Stimulated activated CD8-positive, alpha-beta memory T cell treated with anti-CD3 and anti-CD28 coated beads, Interleukin-15, amount 100 ng/mL, for 48 hours (primary cell): ENCODE measurements at regions not wholly inside any gene's neighbourhood (a gene's known extent, or its start where the extent isn't known, plus 50 kb on each side); places are given as distances from the start of the nearest gene placed in this dataset.

ENCODE experiments used
- DNase-seq, 2 donors: peaks; one replicate each; pipeline ENCODE4 v3.0.0-alpha.2; 2020; ENCODE audit warnings: low read depth in 2 of 2

DNA sequence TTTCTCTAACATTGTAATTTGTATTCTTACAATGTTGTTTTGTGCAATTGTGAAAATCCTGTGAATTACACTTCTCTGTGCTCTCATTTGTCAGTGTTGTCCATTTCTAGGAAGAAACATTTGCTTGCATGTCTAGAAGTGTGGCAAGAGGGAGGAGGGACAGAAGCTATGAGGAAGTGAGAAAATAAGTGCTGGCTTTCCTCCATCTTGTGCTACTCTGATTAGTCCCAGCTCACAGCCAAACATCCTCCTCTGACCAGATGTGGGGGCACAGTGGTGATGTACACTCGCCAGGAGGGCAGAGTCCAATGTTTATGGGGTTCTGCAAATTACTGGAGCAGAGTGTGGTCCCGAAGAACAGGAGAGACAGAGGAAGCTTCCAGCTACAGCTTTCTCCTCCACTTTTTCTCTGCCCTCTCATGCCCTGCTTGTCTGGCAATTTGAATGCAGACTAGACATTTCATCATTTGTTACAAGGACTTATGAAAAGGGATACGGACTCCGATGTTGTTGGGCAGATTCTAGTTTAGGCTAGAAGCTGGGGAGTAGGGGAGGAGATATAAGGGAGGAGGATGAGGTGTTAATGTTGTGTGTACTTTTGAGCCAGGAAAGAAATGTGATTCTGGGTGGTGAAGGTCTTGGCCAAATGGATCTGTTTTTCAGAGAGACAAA is 131.0 kb upstream of the C1GALT1 start:
- DNase-seq: no peak

DNA sequence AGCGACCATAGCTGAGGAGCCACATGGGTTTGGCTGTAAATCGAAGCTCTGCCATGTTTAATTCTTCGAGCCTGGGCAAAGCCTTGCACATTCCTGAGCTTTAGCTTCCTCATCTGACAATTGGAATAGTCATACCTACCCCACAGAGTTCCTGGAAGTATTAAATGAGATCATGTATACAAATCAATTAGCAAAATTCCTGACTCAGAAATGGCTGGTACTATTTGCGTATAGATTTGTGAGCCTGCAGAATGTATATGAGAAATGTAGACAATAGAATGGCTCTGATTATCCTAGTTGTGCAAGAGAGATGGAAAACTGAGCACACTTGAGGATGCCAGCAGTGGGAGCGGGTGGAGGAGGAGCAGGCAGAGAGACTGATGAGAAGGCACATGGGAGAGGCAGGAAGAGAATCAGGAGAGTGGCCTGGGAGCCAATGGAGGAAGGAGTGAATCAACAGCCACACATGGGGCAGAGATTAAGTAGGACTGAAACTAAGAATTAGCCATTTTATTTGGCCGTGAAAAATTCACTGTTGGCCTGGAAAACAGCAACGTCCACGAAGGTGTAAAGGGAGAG is 128.0 kb upstream of the C1GALT1 start:
- DNase-seq: no peak

DNA sequence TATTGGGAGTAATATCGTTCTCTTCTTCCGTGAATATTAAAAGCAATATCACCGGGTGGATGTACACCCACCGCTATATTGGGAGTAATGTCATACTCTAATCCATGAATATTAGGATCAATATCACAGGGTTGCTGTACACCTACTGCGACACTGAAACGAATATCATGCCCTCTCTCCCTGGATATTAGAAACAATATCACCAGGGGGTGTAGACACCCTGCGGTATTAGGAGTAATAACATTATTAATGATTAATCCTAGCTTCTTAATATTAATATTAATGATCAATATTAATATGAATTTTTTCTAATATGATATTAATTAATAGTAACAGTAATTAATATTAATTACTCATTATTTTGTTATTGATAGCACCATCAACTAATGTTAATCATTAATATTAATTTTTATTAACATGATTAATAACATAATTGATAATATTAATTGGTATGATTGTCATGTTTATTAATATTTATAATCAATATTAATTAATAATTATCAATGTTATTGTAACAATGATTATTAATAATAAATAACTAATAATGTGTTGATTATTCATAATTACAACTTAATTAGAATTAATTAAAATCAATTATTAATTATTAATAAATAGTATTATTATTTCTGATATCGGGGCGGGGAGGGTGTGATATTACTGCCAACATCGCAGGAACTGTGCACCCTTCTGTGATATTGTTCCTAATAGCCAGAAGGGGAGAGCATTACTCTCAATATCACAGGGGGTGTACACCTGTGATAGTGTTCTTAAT is 121.3 kb upstream of the C1GALT1 start:
- no peak for DNase-seq

DNA sequence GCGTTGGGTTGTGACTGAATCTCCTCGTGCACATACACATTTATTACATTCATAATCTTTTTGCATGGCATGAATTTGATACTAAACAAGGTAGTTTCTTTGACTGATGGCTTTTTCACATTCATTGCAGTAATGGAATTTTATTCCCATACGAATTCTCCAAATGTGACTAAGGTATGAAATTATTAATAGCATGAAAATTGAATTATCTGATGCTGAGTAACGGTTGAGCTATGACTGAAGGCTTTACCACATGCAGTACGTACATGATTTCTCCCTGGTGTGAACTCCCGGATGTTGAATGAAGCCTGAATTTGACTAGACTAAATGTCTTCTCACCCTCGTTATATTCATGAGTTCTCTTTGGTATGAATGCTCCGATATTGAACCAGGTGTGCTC is 104.4 kb upstream of the C1GALT1 start:
- no peak for DNase-seq

DNA sequence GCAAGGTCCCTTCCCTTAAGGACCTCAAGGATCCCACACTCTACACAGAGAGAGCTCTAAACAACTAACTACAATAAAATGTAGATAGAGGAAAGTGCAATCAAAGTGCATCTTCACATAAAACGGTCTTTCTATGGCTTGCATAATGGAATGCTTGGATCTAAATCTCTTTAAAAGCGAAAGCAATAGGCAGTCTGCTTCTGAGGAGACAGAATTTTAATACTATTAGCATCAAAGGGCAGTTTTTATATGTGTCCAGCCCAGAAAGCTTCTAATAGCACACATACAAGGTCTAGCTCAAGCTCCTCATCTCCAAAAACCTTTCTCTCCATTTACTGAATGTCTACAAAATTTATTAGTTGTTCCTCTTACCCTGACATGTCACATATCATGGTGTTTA is 101.5 kb upstream of the C1GALT1 start:
- DNase-seq: no peak

DNA sequence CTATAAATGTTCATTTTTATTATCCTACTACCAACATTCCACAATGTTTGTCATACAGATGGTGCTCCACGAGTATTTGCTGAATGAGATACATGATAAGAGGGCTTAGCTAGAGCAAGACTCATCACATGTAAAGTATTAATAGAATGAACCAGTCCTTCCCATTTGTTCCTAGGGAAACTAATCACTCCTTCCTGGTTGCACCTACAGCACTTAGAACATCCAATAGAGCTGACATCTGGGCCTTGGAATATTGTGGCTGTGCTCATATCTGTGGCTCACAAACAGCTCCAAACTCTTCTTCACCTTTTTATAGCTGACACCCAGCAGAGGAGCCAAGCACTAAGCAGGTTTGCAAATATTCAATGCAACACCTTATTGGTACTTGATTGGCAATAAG is 91.9 kb upstream of the C1GALT1 start:
- no peak for DNase-seq

DNA sequence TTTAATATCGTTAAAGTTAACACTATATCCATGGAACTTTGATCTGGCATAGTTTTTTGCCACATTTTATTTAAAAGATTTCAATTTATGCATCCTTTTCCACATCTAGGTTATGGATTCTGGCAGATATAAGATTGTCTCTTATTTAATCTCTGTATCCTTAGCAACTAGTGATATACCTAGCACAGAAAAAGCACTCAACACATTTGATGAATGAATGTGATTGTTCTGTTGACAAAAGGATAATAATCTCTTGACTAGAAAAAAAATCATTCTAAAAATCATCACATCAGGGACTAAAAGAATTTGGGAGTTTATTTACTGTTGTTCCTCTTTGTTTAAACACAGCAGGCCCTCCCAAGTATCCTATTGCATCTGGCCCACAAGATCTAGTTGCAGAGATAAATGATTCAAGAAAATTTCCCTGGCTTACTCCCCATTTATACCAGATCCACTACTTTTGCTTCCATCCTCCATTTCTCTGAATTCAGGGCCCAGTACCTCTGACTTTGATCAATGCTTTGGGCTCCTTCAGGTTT is 84.0 kb upstream of the C1GALT1 start:
- no peak for DNase-seq

DNA sequence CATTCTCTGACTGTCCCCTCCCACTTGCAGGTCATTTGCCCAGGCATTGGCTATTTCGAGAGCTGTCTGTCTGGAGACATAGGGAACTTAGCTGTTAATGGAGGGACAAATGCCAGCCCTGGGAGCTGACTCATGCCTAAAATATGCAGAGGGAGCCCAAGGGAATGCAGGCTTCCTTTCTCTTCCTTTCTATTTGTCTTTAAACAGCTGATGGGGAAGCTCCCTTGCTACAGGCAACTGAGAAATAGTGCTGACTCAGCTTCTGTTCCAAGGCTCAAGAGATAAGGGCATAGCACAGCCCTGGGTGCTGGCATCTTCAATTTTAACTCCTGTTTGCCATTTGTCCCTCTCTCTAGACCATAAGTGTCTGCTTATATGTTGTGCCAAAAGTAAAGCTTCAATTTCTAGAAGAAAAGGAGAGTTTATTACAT is 82.7 kb upstream of the C1GALT1 start:
- no peak for DNase-seq

DNA sequence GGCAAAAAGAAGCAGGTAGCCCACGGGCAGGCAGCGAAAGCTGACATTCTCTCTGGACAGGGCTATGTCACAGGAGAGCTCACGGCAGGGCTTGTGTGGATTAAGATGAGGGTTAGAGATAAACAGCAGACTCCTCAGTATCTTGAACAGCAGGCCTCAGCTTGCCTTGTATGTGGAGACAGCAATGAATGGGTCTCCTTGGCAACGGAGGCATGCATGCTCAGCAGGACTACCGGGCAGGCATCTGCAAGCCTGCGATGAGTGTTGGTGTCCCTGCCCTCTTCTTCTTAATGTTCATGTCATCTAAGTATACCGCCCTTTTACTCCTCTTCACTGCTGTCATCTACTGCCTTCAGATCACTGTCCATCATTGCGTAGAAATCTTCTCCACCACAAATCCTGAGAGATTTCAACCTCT is 81.9 kb upstream of the C1GALT1 start:
- no peak for DNase-seq

DNA sequence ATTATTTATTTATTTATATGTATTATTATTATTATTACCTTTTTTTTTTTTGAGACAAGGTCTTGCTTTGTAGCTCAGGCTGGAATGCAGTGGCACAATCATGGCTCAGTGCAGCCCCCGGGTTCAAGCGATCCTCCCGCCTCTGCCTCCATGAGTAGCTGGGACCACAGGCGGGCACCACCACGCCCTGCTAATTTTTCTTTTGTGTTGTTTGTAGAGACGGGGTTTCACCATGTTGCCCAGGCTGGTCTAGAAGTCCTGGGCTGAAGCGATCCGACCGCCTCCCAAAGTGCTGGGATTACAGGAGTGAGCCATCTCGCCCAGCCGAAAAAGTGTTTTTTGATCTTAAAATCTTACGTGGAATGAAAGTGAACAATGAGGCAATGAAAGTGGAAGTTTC is 79.4 kb upstream of the C1GALT1 start:
- DNase-seq: no peak

DNA sequence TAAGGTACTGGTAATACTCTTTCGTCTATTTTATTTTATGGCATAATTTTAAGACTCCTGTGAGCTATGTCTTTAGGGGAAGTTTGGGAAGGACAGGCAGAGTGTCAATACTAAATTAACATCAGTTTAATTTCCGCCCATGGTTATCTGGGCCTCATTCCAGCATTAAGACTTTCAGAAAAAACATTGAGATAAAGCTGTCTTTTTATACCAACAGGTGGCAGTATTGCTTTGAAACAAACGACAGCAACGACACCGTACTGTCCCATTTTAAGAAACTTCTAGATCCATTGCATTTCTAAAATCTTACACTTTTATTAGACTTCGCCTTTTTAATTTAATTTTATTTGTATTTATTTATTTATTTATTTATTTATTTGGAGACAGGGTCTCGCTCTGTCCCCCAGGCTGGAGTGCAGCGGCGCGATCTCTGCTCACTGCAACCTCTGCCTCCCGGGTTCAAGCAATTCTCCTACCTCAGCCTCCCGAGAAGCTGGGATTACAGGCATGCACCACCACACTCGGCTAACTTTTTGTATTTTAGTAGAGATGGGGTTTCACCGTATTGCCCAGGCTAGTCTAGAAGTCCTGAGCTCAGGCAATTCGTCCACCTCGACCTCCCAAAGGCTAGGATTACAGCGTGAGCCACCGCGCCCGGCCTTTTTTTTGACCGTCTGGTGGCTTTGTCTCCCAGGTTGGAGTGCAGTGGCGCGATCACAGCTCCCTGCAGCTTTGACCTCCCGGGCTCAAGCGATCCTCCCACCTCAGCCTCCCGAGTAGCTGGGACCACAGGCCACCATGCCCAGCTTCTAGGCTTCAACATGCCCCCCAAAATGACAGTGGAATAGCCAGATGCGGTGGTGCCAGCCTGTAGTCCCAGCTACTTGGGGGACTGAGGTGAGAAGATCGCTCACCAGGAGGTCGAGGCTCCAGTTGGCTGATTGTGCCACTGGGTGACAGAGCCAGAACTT is 78.7 kb upstream of the C1GALT1 start:
- DNase-seq: no peak

DNA sequence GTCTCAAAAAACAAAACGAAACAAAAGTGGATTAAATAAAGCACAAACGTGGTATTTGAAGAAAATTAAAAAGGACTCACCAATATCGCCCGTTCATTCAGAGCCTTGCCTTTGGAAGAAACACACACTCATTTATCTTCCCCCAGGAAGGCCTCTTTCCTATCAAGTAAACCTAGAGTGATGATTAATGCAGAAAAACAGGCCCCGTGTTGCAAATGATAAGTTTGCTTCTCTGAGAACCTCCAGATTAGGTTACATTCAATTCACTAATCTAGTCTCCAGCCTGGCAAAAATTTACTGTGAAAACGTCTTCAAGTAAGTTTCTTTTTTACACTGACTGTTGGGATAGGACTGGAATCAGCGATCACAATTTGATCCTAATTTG is 78.0 kb upstream of the C1GALT1 start:
- DNase-seq: no peak

DNA sequence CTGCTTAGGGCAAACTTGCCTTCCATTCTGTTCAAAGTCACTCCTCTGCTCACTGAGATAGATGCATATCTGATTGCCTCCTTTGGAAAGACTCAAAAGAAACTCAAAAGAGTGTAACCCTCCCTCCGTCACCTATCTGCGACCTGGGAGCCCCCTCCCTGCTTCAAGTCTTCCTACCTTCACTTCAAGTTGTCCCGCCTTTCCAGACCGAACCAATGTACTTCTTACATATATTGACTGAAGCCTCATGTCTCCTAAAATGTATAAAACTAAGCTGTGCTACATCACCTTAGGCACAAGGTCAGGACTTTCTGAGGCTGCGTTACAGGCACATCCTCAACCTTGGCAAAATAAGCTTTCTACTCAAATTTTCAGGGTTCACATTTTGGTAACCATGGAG is 77.4 kb upstream of the C1GALT1 start:
- DNase-seq: no peak

DNA sequence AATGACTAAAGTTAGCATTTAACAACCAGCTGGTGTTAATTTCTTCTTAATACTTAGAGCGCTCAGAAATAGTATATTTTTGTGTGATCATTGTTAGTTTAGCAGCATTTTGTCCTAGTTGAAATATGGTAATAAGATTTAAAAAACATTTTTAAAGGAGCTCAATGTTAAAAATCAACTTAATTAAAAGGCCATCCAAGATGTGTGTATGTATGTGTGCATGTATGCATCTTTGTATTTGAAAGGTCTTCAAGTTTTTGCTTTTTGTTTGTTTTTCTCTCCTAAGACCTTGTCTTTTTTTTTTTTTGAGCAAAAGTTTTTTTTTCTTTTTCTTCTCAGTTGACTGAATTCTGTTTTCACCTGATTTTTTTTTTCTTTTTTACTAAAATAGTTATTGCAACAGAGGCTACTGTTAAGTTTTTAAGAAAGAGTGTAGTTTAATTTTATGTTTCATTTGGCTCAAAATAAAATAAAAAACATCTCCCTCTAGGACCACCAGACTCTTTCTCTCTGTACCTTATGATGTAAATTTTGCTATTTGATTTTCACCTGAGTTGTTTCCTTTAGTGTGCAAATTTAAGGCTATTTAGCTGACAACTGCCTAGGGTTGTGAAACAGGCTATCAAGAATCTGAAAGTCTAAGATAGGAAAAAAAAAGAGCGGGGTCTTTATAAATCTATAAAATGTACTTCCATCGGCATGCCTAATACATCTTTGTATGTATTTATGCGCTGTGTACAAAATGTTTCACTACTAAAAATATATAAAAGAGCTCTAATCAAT is 76.4 kb upstream of the C1GALT1 start:
- DNase-seq: no peak

DNA sequence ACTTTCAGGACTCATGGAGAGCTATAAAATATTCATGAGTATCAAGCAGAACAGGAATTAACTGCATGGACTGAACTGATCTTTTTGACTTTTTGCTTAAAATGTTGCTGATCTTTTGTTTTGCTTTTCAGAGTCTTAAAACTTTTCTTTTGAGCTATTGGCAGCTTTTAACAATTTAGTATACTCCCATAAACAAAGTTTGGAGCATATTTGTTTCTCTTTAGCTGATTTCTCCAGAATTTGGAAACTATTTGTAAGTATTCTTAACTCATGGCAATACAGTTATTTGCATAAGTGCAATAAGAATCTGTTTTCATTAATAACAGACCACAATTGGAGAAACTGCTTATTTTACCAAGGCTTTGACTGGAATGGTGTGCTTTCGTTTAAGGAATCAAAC is 73.4 kb upstream of the C1GALT1 start:
- no peak for DNase-seq

DNA sequence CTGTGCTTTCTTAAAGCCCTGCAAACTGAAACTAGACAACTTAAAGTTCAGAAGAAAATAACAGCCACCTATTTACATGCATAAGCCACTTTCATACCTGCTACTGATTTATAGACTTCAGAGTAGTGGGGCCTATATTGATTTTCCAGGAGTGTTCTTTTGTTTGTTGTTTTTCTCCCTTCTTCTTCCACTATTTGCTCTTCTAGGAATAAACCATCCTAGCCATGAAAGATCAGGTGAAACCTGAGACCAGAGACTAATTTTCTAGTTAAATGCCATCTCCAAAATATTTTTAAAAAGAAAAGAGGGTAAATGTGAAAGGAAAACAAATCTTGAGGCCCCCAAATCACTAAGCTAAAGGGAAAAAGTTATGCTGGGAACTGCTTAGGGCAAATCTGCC is 72.4 kb upstream of the C1GALT1 start:
- no peak for DNase-seq

DNA sequence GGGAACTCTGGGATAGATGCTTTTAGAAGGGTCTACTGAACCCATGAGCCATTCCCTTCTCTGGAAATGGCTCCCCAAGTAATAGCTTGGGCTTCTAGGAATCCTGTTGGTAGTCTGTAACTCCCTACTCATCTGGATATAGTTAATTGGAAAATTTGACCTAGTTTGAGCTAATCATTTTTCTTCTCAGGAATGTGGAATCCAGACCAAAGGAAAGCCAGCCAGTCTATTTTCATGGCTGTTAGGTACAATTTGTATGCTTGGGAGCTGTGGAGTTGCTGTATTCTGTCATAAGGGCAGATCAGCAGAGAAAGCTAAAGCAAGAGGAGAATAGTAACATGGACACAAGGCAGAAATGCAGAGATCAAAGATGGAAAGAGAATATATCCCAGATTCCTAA is 71.6 kb upstream of the C1GALT1 start:
- no peak for DNase-seq

DNA sequence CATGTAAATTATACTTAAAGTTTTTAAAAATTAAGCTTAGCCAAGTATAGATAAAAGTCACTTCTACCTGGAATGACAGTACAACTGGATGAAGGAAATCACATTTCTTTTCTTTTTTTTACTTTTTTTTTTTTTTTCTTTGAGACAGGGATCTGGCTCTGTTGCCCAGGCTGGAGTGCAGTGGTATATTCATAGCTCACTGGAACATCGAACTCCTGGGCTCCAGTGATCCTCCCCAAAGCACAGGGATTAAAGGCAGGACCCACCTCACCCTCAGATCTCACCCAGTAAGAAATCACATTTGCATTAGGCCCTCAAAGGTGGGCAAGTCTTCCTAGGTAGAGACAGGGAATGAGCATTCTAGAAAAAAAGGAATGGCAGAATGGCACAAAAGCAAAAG is 69.5 kb upstream of the C1GALT1 start:
- no peak for DNase-seq

DNA sequence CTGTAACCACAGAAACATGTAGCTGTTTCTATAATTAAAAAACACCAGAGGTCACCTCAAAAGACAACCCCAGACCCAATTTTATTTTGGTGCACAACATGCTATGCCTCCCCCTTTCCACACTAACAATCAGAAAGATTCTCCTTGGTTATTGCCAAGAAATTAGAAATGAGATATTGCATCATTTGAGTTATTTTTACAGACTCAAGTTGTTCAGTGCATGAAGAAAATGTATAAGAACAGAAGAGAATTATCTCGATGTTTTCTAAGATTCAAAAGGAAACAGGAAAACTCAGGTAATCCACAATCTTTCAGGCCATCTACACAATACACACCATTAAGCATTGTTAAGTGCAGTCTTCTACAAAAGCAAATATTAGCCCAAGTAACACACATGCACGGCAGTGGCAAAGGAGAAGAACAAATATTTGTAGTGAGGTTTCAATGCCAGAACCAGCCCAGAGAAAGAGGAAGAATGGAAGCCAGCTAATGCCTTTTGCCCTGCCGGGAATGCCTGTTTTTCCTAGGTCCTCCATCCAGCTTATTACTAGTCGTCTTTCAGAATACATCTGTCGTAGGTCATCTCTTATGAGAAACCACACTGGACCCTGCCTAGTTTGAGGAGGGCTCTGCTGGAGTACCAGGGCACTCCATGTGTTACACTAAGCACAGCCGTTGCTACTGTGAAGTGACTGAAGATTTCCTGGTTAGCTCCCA is 67.6 kb upstream of the C1GALT1 start:
- no peak for DNase-seq

DNA sequence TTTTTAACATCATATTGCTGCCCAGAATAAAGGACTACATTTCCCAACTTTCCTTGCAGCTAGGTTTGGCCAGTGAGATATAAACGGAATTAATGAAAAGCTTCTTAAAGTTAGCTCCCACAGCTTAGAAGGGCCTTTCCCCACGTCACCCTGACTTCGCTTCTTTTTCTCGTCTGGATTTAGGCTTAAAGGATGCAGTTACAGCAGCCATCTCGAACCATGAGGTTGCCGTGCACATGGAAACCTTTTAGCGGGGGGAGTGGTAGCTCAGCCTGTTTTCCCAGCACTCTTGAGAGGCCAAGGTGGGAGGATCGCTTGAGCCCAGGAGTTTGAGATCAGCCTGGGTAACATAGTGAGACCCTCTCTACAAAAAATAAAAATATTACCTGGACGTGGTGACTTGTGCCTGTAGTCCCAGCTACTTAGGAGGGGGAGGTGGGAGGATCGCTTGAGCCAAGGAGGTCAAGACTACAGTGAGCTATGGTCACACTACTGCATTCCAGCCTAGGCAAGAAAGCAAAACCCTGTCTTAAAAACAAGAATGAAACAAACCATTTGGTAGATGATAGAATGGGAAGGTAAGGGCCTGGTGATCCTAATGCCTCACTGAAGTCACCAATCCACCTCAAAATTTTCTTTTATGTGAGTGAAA is 64.3 kb upstream of the C1GALT1 start:
- DNase-seq: no peak
